ENCODE measurements at regions not wholly inside any gene's neighbourhood (a gene's known extent, or its start where the extent isn't known, plus 50 kb on each side); places are given as distances from the start of the nearest gene placed in this dataset.

DNA sequence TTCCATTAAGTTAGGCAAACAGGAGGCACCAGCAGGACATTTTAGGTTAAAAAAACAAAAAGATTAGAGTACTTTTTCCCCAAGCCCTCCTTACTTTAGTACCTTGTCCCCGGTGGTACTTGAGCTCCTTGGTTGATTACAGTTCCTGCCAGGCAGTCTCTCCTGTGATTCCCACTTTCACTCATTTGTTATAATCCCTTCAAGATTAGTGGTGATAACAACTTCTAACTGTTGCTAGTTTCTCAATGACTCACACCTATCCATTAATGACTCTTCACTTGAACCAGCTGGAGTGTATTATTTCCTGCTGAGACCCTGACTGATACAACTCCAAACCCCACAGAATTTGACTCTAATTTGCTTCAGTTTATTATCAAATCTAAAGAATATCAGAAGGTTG, 765.0 kb upstream of the DIAPH2 start:
- TF ChIP-seq, protein P1, sequence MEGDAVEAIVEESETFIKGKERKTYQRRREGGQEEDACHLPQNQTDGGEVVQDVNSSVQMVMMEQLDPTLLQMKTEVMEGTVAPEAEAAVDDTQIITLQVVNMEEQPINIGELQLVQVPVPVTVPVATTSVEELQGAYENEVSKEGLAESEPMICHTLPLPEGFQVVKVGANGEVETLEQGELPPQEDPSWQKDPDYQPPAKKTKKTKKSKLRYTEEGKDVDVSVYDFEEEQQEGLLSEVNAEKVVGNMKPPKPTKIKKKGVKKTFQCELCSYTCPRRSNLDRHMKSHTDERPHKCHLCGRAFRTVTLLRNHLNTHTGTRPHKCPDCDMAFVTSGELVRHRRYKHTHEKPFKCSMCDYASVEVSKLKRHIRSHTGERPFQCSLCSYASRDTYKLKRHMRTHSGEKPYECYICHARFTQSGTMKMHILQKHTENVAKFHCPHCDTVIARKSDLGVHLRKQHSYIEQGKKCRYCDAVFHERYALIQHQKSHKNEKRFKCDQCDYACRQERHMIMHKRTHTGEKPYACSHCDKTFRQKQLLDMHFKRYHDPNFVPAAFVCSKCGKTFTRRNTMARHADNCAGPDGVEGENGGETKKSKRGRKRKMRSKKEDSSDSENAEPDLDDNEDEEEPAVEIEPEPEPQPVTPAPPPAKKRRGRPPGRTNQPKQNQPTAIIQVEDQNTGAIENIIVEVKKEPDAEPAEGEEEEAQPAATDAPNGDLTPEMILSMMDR (IDR thresholded peaks at IDR 0.05): no peak
- TF ChIP-seq POLR2A (IDR thresholded peaks at IDR 0.05): no peak
- no peak for TF ChIP-seq POLR2AphosphoS5 (IDR thresholded peaks at IDR 0.05; ENCODE audit: insufficient read depth in 1 of 2, low read depth in 1 of 2)
